Erythroblast (primary cell): ENCODE measurements at regions not wholly inside any gene's neighbourhood (a gene's known extent, or its start where the extent isn't known, plus 50 kb on each side); places are given as distances from the start of the nearest gene placed in this dataset.

Source experiments
- GATA1 ChIP-seq: IDR thresholded peaks from 2 replicates; pipeline ENCODE4 v1.6.1; 2011; ENCODE audit warnings: low read depth, mild to moderate bottlenecking, control low read depth, low read length, moderate library complexity
- POLR2A ChIP-seq: IDR thresholded peaks from 2 replicates; pipeline ENCODE4 v1.6.1; 2011; ENCODE audit warnings: mild to moderate bottlenecking, low read length

GRCh38 chr9:68603371-68603770, 62.7 kb upstream of the TMEM252 start:
- TF ChIP-seq POLR2A (no peak), GATA1 (no peak)
